GM18951 (cell line): ENCODE measurements at regions not wholly inside any gene's neighbourhood (a gene's known extent, or its start where the extent isn't known, plus 50 kb on each side); places are given as distances from the start of the nearest gene placed in this dataset.
"Not testable (repeated sequence)": the region's sequence is repeated elsewhere in the genome, so short reads cannot be mapped to it uniquely, and the experiment has no call there.

ENCODE experiments used
- POLR2A ChIP-seq: IDR thresholded peaks from 4 replicates; pipeline ENCODE4 v1.6.1; 2011; ENCODE audit warnings: mild to moderate bottlenecking; ENCODE audit not compliant: insufficient read length, insufficient read depth; ENCODE audit errors: extremely low read depth
- in situ Hi-C: fragments of 300-500 bp; cut with MboI; formaldehyde crosslinking; loops from one replicate; pipeline ENCODE4 v1.12.0; 2022; ENCODE audit warnings: low sequenced_read_pairs, mixed read lengths, inconsistent platforms; ENCODE audit not compliant: unreplicated experiment

DNA sequence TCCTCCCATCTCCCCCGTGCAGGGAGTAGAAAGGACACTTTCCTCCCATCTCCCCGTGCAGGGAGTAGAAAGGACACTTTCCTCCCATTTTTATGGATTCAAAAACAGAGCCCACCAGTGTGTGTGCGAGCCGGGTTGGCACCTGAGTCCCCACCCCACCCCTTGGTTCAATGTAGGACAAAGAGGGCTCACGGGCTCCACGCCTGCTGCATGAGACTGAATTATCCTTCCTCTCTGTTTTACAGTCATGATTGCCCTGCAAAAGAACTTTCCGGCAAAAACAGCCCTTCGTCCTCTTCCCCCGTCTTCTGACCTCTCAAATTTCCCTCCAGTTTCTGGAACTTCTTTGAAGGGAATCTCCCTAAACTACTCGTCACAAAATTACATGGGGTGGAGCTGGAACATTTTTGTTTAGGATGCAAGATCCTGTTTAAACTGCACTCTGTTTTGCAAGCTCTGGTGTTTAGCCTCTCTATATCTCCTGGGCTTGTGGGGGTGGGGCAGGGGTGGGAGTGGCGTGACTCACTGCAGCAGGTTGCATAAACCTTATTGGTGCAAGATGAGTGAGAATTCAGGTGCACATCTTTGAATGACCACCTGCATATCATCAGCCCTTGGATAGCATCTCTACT, 99.8 kb downstream of the PSMG1 start:
- in situ Hi-C loops: no loop called here

DNA sequence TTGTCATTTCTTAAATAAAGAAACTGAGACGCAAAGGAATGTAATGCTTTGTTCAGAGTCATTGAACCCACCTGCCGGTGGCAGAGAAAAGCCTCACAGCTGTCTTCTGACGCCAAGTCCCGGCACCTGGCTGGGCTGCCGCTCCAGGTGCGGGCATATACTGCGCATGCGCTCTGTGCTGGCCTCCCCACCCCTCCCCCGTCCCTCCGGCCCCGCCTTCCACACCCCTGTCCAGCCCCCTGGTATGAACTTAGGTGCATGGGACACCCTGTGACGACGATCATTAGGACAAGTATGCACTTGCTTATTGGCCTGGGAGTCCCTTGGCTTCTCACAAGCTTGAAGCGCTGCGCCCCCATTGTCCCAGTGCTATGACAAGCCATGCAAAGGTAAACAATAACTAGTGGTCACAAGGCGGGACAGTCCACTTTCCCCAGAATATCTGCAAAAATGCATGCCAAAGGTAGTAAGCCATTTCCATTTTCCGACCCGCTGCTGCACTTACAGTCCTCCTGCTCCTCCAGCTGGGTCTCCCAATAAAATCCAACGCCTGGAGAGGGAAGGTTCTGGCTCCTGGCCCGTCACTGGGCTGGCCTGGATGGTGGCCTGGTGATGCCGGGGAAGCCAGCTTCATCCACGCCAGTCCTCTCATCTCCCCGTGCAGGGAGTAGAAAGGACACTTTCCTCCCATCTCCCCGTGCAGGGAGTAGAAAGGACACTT, 100.4 kb downstream of the PSMG1 start:
- TF ChIP-seq POLR2A: no peak
- in situ Hi-C loops: no loop called here

More for the DNA sequence above, 99.8 kb downstream of the PSMG1 start:
- TF ChIP-seq POLR2A: no peak

DNA sequence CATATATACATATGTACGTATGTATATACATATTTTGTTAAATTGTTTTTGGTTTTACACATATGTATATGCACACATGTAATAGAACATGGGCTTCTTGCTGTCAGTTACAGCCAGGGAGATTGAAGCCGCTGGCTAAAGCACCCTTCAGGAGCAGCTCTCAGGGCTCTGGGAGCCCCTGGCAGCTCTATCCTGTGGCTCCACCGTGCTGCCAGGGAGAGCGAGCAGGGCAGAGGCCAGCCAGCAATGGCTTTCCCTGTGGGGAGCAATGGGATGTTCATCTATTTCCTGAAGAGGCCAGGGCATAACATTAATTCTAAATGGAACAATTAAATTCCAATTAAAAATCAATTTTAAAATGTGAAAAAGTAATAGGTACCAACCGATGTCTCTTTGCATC, 102.9 kb downstream of the PSMG1 start:
- in situ Hi-C loops: no loop called here
- TF ChIP-seq POLR2A: no peak

DNA sequence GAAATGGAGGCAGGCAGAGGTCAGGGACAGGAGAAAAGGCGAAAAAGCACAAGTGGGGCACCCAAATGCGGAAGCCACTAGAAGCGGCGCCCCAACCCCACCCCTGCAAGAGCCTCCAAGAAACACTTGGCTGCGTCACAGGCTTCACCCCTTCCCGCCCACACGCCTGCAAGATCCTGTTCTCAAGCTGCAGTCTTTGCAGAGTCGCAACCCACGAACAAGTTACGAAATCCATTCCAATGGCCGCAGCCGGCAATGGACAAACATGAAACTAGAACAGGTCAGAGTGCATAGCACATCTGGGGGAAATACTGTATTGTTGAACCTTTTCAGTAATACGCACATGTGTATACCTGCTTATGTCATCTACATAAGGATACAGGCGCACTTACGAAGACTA, 103.6 kb downstream of the PSMG1 start:
- in situ Hi-C loops: no loop called here
- no peak for TF ChIP-seq POLR2A

DNA sequence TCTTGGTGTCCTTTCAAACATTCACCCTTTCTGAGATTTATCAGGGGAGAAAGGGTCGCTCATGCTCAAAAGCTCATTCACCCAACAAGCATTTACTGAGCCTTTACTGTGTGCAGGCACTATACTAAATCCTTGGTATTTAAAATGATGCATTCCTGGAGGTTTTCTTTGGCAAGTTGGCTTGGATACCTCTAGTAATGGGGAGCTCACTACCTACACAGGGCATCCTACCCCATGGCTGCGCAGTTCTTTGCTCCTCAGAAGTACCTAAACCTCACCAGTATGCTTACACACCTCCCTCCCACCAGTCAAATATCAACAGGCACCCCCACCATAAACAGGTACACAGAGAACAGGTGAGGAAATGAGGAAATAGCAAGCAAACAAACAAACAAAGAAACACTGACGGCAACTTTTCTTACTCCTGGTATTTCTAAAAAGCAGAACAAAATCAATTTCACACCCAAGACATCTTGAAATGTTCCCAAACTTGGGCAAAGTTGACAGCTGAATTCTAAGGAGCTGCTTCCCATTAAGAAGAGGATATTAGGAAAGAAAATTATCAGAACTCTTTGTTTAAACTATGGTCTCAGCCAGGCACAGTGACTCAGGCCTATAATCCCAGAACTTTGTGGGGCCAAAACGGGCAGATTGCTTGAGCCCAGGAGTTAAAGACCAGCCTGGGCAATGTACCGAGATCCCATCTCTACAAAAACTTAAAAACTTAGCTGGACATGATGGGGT, 104.8 kb downstream of the PSMG1 start:
- no peak for TF ChIP-seq POLR2A
- in situ Hi-C loops: no loop called here

DNA sequence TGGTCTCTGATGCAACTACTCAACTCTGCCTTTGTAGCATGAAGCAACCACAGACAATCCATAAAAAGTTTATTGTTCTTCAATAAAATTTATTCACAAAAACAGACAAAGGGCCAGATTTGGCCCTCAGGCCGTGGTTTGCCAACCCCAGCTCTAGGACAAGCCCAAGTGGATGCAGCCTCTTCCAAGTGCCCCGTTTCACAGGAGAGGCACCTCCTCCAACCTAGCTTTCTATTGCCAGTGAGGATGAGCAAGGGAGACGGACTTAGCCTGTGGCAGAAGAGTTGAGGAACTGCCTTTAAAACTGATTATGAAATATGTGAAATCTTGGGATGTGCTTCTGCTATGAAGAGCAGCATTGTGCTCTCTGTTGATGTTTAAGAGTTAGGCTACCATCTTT, 105.4 kb downstream of the PSMG1 start:
- TF ChIP-seq POLR2A: no peak
- in situ Hi-C loops: no loop called here

DNA sequence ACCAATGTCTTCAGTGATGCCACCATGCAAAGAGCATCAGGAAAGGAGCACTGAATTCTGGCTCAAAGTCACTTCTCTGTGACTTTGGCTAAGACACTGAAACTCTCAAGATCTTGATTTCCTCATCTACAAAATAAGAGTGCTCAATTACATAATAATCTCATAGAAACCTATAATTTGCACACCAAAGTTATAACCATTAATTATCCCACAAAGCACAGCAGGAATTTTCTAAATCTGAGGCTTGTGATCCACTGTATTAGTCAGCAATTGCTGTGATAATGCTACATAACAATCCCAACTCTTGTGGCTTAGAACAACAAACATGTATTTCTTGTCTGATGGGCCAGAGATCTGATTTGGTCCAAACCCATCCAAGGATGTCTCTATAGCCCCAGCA, 108.7 kb downstream of the PSMG1 start:
- TF ChIP-seq POLR2A: no peak
- in situ Hi-C loops: no loop called here

DNA sequence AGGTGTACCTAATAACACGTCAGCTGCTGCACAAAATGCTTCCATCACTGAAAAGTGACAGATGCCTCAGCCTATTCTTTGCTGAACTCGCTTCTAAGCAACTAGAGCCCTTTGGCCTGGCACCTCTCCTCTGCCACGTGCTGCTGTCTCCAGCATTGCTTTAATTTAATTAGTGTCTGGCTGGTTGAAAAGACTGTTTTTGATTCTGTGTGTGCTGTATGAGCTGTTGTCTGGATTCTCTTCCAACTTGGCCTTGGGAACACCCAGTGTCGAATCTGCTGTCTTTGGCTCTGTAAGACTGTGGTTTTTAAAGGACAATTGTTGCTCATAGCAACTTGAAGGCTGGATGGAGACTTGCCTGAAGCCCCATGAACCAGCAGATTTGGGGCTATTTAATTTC, 109.5 kb downstream of the PSMG1 start:
- in situ Hi-C loops: no loop called here
- no peak for TF ChIP-seq POLR2A

DNA sequence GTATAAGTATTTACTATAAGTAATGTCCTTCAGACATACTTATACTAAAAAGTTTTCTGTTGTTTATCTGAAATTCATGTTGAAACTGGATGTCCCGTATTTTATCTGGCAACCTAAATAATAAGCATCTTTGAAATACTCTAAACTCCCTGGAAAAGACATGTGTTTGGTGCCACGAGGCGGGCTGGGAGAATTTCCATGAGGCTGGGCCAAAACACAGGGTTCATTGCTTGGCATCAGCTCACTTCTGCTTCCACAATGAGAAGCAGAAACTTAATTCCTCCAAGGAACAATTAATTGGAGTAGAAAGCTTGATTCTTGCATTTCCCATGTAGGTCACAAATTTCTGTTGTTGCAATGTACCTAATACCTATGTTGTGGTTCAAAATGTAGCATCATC, 110.2 kb downstream of the PSMG1 start:
- no peak for TF ChIP-seq POLR2A
- in situ Hi-C loops: no loop called here

DNA sequence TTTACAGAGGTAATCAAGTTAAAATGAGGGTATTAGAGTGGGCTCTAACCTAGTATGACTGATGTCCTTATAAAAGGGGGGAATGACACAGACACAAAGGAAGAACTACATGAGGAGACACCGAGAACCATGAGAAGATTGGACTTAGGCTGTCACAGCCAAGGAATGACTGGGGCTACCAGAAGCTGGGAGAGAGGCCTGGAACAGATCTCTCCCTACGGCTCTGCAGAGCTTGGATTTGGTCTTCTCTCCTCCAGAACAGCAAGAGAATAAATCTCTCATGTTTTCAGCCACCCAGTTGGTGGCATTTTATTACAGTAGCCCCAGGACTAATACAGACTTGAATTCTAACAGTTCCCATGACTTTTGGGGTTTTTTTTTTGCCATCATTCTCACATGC, 110.8 kb downstream of the PSMG1 start:
- TF ChIP-seq POLR2A: no peak
- in situ Hi-C loops: no loop called here

DNA sequence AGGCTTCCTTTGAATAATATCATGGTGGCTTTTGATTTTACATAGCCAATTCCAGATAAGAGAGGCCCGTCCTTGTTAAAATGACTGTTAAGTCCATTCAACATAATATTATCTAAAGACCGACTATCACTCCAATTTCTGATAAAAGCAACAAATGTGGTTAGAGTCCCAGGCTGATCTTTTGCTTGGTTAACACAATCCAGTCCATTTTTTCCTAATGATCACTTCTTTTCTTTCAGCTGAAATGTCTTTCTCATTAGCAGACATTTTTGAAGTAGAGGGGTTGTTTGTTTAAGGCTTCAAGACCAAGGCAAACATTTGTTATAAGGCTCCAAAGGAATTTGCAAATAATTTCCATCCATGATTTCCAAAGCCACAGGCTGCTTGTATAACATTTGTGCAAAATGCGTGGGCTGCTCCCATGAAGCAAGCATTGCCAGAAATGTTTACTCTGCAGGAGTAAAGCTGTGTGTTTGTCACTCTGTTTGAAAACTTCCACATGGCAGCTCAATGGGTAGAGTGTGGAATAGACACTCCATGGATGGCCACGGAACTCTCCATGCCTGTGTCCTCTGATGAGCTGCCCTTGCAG, 111.5 kb downstream of the PSMG1 start:
- no peak for TF ChIP-seq POLR2A
- in situ Hi-C loops: no loop called here

DNA sequence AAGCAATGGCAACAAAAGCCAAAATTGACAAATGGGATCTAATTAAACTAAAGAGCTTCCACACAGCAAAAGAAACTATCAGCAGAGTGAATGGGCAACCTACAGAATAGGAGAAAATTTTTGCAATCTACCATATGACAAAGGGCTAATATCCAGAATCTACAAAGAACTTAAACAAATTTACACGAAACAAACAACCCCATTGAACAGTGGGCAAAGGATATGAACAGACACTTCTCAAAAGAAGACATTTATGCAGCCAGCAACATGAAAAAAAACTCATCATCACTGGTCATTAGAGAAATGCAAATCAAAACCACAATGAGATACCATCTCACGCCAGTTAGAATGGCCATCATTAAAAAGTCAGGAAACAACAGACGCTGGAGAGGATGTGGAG, 113.4 kb downstream of the PSMG1 start:
- in situ Hi-C loops: not testable (repeated sequence)
